ENCODE measurements at regions not wholly inside any gene's neighbourhood (a gene's known extent, or its start where the extent isn't known, plus 50 kb on each side); places are given as distances from the start of the nearest gene placed in this dataset.

- TF ChIP-seq EZH2 (IDR thresholded peaks at IDR 0.05; ENCODE audit: low read length, unreplicated experiment) (no peak), CTCF (conservative IDR thresholded peaks at IDR 0.05; ENCODE audit: low read depth, low read length) (no peak), EZH2phosphoT487 (IDR thresholded peaks at IDR 0.05; ENCODE audit: borderline replicate concordance, low read length) (no peak)
Observed at GRCh38 chrX:139267851-139268250, 262.7 kb upstream of the F9 start.
